LNCaP clone FGC (cell line): ENCODE measurements at regions not wholly inside any gene's neighbourhood (a gene's known extent, or its start where the extent isn't known, plus 50 kb on each side); places are given as distances from the start of the nearest gene placed in this dataset.

ENCODE experiments used
- DNase-seq: peaks from one replicate; pipeline ENCODE4 v3.0.0-alpha.2; 2011; ENCODE audit warnings: low read depth
- H3K4me3 ChIP-seq: 2 replicates; pipeline ENCODE4 v1.5.1; 2011; ENCODE audit warnings: mild to moderate bottlenecking, low read depth, low read length, control low read depth
- CTCF ChIP-seq: IDR thresholded peaks from 2 replicates; pipeline ENCODE4 v1.5.1; 2012; ENCODE audit warnings: mild to moderate bottlenecking; ENCODE audit not compliant: control insufficient read depth, insufficient read depth; ENCODE audit errors: extremely low read depth

GRCh38 chr9:26394025-26394424 is 498.6 kb downstream of the CAAP1 start:
- TF ChIP-seq CTCF: no peak
- DNase-seq: no peak
- H3K4me3 ChIP-seq: no peak overlapping the region

- TF ChIP-seq CTCF: no peak
- no peak for DNase-seq
These were observed 500.0 kb downstream of the CAAP1 start for GRCh38 chr9:26392639-26393038.

GRCh38 chr9:26391036-26391435 is 501.6 kb downstream of the CAAP1 start:
- no peak for DNase-seq
- no peak for TF ChIP-seq CTCF
- H3K4me3 ChIP-seq: no peak overlapping the region

More at GRCh38 chr9:26392639-26393038, 500.0 kb downstream of the CAAP1 start:
- H3K4me3 ChIP-seq: no peak overlapping the region

GRCh38 chr9:26375448-26375847 is 517.2 kb downstream of the CAAP1 start:
- TF ChIP-seq CTCF: no peak
- DNase-seq: no peak
- H3K4me3 ChIP-seq: no peak overlapping the region

GRCh38 chr9:26373616-26374015 is 519.0 kb downstream of the CAAP1 start:
- no peak overlapping the region for H3K4me3 ChIP-seq
- no peak for DNase-seq
- no peak for TF ChIP-seq CTCF

GRCh38 chr9:26371236-26371635 is 521.4 kb downstream of the CAAP1 start:
- no peak overlapping the region for H3K4me3 ChIP-seq
- DNase-seq: no peak
- no peak for TF ChIP-seq CTCF

- TF ChIP-seq CTCF: no peak
- DNase-seq: no peak
- H3K4me3 ChIP-seq: no peak overlapping the region
These were observed 523.5 kb downstream of the CAAP1 start for GRCh38 chr9:26369093-26369492.
